H1 (cell line): ENCODE measurements at regions not wholly inside any gene's neighbourhood (a gene's known extent, or its start where the extent isn't known, plus 50 kb on each side); places are given as distances from the start of the nearest gene placed in this dataset.

Experiments used
- ATF2 ChIP-seq: IDR thresholded peaks from 2 replicates; pipeline ENCODE4 v1.6.1; 2012; ENCODE audit warnings: low read length, inconsistent platforms
- CEBPB ChIP-seq: IDR thresholded peaks from 2 replicates; pipeline ENCODE4 v1.6.1; 2012; ENCODE audit warnings: low read depth, low read length
- CTBP2 ChIP-seq: IDR thresholded peaks from 2 replicates; pipeline ENCODE4 v1.7.0; 2011; ENCODE audit warnings: borderline replicate concordance, mild to moderate bottlenecking, moderate library complexity, mixed read lengths, low read length; ENCODE audit not compliant: insufficient read depth, insufficient read length
- HDAC2 ChIP-seq, 2 experiments: fragments of 300-600 bp in 1 of 2; sonication (generic) in 1 of 2; IDR thresholded peaks; 2 replicates each; pipeline ENCODE4 v1.6.1; 2011 to 2012; ENCODE audit warnings: low read depth in 2 of 2, low read length in 2 of 2, mild to moderate bottlenecking in 2 of 2, moderate library complexity in 2 of 2, borderline replicate concordance in 1 of 2, inconsistent platforms in 1 of 2
- JUND ChIP-seq: IDR thresholded peaks from 2 replicates; pipeline ENCODE4 v1.6.1; 2011; ENCODE audit warnings: mild to moderate bottlenecking, improper control_type of control experiment, low read length
- POLR2AphosphoS5 ChIP-seq: IDR thresholded peaks from 2 replicates; pipeline ENCODE4 v1.6.1; 2011; ENCODE audit warnings: low read depth, low read length

DNA sequence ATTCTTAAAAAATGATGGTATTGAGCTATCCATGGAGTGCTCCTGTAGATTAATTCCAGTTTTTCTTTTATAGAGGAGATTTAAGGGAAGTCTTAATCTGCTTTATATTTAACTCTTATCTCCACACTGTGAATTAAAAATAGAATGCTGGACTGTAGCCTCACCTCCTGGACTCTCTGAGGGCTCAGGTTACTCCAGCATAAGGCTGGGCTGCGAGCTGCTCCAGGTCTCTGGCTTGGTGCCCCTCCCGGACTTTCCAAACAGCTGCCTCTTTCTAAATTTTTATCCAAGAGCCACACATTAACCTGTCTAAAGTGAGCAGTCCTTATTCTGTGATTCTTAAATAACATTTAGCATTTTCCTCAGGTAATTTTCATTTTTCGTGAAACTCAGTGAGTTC, 218.7 kb upstream of the JADE1 start (continued):
- TF ChIP-seq HDAC2 (IDR thresholded peaks at IDR 0.05; ENCODE audit: borderline replicate concordance in 1 of 2, low read depth in 2 of 2, low read length in 2 of 2) (no peak), CEBPB (no peak), POLR2AphosphoS5 (no peak), JUND (no peak), ATF2 (no peak), CTBP2 (no peak)
- TF ChIP-seq, all 59 proteins: peak for 0
